Activated CD4-positive, CD25-positive, alpha-beta regulatory T cell treated with anti-CD3 and anti-CD28 coated beads, Interleukin-2, amount 50 U/mL, for 24 hours (primary cell): ENCODE measurements at regions not wholly inside any gene's neighbourhood (a gene's known extent, or its start where the extent isn't known, plus 50 kb on each side); places are given as distances from the start of the nearest gene placed in this dataset.

Experiments used
- ATAC-seq, 2 donors: fragments of 150-1000 bp; cut with Tn5 transposase; one replicate each; pipeline ENCODE4 v1.10.0; 2021; ENCODE audit warnings: mild to moderate bottlenecking in 1 of 2, moderate library complexity in 1 of 2

DNA sequence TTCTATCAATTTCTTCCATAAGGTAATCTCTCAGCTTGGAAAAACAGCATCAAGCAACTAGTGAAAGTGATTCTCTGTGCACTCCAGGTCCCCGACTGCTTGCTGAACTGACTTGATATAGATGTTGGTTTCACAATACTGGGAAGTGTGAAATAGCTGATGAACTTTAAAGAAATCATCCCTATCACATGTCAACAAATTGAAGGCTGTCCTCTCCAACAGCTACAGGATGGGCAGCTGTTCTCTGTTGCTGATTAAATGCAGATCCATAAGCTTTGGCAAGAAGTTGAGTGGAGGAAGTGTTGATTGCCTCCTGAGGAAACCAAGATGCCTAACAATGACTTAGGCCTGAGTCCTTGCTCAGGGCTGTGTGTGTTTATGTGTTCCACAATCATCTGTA is 130.4 kb upstream of the GDF10 start:
- ATAC-seq, result no peak

DNA sequence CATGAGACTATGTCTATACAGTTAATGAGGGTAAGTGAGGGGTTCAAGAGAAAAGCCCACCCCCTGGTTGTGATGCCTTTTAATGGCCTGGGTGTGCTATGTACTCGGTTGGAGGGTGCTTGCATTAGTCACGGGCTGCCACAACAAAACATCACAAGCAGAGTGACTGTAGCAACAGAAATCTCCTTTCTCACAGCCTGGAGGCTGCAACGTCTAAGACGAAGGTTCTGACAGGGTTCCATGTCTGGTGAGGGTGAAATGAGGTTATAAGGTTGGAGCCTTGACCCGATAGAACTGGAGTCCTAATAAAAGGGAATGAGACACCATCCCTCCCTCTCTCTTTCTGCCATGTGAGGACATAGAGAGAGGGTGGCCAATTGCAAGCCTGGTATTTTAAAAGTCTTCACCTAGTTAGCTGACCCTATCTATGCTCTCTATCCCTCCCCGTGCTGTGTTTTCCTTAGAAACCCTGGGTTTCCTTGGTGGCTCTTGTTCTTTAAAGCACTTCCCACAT is 126.0 kb upstream of the GDF10 start:
- no peak for ATAC-seq

DNA sequence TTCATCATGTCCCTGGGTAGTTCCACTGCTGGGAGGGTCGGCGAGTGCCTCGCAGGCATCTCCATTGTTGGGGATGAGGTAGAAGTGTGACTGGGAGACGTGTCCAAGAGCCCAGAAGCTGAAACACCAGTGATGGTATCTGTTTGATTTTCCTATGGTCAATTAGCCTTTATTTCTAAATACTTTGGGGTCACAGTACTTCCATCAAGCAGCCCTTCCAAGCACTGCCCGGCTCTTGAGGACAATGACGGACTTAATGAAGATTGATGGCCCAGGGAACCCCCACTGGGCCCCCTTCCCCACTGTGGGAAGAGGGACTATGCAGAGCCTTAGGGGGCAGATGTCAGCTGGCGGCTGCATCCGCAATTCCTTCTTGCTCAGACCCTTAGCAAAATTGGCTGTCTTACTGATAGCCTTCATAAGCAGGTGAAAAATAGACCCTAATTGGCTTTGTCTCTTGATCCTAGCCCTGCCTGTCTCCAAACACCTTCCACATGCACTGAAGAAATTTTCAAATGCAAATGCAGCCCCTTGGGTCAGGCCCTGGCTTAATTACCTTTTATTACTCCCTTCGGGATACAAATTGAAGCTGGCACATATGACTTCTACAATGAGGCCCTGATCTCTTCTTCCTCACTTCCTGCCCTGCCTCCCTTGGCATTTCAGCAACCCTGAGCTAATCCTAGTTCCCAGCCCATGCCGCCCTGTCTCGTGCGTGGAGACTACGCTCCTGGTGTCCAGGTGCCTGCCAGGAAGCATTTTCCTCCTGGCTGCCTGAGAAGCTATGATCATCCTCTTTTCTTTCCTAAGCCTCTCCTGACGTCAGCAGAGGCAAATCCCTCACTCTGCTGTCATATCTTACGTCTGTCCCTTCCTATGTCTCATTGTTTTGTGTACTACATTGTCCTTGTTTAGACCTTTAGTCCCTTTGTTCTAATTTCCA is 124.5 kb upstream of the GDF10 start:
- no peak for ATAC-seq

DNA sequence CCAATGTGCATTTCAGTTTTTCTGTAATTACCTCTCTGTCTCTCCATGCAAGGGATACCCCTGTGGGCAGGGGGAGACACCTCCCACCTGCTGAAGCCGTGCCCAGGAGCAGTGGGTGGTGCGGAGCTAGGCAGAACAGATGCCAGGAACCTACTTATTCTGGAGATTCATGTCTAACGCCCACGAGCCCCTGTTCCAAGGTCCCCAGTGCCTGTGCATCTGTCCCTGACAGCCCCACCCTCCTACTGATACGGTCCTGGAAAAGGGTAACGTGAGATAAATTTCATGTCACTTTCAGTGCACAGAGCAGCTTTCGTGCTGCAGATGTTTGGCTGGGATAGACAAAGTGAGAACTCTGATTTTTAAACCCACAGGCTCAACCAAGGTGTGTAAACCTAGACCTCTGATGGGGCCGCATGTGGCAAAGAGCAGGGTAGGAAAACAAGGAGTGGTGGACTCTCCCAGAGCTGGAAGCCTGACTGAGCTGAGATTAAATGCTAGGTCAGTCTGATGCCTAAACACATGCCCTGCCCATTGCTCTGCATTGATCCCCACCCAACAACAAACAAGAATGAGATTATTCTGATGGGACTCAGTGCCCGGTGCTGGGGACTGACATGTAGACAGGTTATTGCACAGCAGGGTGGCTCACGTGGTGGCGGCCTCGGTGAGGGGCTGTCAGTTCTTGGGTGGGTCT is 123.6 kb upstream of the GDF10 start:
- no peak for ATAC-seq

DNA sequence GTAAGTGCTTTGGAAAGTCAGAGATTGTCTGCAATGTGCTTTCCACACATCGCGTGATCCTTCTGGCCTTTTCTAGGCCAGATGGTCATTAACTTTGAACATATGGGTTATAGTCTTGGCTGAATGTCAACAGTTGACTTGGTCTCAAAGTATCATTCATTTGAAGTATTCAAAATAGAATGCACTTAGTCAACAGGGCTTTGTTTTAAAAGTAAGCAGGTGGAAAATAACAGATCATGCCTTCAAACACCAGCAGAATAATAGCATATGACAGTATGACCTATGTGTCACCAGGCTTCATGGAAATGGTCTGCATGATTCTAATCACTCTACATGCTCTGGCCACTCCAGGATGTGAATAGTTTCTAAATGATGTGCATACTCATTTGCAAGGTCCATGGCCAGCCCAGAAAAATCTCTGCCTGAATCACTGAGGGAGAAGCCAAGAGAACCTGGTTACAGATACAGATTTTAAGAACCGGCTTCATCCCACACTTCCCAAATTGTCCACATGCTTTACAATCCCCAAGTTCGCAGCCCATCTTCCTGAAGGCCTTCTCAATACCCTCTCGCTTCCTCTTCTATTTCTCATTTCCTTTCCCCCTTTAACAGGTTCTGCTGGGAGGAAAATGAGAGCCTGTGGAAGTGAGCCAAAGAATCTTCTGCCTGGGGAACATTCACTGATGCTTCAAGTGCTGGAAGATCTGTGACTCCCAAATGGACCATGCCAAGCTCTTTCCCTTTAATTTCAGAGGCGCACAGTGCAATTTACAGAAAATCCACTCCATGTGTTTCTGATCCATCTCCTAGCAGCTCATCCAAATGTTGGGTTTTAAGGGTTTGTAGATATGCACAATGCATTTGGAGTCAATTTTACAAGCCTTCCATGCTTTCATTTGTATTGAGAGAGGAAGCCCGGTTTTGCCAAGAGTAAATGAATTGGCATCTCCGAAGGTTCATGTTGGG is 122.8 kb upstream of the GDF10 start:
- no peak for ATAC-seq

DNA sequence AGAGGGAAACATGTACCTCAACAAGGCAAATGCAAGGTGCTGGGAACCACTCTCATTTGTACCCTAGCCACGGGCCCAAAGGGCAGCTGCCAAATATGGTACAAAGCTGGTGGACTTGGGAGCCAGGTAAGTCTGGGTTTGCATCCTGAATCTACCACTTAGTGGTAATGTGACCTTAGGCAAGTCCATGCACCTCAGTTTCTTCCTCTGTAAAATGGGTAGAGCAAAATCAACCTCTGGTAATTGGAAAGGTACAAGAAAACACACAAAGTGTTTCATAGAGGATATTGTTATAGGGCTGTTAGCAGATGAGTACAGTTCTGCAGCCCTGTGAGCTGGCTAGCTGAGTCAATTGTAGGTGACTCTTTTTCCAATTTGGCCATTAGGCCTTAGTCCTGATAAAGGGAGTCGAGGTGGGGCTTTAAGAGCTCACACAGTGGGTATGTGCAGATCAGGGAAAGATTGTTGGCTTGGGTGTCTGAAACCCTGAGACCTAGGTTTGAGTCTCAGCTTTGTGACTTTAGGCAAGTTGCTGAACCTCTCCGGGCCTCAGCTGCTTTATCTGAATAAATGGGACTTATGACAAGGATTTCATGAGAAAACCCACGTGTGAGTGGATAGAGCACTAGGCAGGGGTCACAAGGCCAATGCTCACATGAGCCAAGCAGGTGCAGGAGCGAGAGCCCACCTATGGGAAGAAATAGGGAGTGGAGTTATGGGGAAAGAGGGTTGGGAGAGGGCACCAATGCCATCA is 121.3 kb upstream of the GDF10 start:
- ATAC-seq, result no peak

DNA sequence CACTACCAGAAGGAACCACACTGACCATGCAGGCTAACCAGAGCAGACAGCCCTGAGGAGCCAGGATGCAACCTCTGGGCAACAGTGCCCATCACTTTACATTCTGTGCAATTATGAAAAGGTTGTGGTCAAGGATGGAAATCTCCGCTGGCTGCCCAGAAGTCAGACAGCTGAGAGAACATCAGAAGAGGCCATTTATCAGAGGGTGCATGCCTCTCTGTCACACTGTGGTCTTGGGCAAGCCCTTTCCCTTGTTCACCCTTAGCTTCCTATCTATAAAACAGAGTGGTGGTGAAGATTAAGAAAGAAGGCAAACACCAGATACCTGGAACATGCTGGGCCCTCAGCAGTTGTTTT is 120.7 kb upstream of the GDF10 start:
- no peak for ATAC-seq

DNA sequence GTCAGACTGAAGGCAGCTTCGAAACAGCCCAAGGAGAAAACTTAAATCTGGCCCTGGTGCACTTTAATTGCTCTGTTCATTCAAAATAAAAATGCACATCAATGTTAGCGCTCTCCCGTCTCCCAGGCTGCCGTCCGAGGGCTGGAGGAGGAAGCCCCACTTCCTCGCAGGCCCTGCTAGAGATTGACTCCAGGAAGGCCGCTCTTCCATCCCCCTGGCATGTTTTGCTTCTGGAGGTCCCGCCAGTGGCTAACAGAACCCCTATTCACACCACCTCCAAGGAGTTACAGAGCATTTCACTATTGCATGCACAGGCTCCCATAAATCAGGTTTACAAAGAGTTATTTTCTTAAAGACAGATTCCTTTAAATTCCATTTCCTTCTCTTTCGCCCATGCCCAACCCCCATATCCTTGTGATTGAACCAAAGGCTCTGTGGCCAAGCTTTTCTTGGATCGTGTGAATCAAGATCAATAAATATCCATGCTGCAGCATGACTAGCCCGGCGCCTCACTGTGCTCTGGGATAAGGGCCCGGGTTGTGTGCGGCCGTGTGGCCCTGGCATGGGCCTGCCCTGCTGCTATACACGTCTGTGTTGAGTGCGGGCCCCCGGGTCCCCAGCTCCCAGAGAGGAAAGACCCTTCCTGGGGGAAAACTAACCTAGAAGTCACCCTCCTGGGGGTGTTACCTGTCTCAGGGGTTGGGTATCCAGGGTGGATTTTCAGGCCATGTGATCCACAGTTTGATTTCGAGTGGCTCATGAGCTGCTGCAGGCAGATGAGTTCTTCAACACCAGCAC is 118.7 kb upstream of the GDF10 start:
- ATAC-seq, result no peak

DNA sequence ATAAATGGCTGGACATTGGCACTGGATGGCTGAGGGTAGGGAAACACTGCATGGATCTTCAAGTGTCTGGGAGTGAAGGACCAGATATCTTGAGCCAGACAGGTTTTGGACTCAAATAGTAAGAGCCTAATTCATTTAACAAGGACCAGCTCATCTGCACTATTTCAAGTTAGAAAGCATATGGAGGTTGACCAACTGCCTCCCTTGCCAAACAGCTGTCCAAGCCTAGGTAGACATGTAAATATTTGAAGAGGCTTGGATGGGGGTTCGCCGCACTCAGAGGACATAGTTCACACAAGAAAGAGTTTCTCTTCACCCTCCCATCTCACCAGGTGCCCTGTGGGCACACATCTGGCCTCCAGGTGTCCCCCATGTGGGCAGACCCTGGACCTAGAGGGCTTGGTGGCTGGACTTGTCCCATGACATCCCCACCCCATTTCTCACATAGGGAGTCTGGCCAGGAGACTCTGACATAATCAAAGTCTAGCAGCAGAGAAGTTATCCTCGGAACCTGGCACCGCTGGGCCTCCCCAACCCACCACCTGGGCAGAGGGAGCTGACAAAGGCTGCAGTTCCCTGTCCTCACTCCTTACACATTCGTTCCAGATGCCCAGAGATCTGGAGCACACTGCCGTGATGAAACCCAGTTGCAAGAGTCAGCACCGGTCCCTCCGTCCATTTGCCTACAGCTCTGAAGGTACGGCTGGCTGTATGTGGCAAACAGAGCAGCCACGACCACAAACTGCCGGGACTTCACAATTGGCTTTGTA is 116.9 kb upstream of the GDF10 start:
- no peak for ATAC-seq

DNA sequence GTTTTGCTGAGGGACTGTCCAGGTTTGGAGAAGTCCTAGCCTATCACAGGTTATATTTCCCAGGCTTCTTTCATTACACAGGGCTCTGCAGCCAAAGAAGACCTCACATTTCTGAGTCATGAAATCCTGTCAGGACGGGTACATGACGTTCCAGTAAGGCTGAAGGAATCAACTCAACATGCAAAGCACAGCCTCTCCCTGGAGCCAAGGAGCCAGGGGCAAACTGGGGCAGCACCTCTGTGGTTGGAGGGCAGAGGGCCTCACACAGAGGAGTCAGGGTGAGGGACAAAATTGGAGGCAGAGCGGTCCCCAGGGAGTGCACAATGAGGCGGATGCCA is 116.3 kb upstream of the GDF10 start:
- ATAC-seq, result no peak

DNA sequence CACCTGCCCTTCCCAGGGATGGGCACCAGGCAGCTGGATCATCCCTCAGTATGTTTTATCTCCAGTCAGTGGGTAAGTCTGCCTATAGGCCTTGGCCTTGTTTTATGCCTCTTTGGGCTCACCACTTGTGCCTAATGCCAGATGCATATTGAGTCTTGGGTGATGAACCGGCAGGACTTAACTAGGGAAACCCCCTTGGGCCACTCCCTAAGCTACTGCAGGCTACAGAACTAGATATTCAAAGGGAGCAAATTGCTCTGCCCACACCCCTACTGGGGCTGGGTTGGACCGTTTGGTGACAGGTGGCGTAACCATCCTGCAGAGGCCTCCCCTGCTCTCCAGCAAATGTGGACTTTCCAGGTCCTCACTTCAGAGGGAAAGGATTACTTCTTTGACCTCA is 115.7 kb upstream of the GDF10 start:
- ATAC-seq, result no peak

DNA sequence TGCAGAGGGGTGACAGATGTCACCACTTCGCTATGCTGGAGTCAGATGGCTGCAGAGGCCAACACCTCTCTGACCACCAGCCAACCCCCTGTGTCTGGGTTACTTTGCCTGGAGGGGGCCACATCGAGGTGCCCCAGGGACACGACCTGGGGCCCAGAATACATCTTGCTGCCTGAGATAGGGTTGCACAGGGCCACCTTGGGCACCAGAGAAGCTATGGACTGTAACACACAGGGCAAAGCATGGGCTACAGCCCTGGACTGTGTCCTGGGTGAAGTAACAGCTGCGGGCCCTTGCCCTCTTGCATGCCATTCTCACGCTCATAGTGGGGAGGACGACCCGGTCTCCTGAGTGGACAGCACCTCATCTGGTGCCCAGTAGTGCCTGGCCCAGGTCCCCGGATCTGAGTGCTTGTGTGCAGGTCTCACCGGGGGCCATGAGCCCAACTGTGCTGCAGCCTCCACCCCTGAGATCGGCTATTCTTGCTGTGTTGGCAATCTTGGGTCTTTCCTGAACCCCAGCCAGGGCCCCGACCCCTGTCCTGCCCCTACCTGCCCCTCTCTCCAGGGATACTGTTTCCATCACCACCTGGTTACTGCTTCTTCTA is 115.2 kb upstream of the GDF10 start:
- ATAC-seq, result no peak

DNA sequence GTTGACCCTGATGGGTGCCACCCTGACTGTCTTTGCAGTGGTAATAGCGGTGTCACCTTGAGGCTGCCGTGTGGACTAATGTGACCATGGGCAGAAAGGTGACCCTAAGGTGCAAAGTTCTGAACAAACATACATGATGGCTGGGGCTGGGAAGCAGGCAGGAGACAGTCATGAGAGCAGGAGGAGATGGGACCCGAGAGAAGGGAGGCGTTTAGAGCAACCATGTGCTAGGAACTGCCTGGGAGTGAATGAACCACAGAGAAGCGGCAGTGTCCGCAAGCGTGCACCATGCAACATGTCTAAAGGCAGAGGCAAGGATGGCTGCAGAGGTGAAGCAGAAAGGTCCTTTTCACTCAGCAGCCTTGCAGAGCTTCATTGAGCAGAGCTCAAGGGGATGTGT is 113.1 kb upstream of the GDF10 start:
- ATAC-seq, result no peak

DNA sequence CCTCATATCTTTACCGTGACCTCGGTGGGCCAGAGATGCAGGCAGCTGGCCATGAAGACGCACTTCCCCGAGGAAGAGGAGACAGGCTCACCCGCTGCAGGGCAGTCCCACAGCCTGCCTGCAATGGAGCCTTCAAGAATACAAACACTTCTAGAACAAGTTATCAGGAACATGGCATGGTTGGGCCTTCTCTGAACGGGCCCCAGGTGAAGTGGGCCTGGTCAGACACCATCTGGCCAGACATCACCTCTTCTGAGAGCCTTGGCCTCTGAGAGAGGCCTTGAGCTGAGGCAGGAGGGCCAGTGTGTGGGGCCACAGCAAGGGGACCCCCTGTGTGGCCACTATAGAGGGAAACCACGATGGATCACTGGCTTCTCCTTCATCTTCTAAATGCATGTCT is 112.4 kb upstream of the GDF10 start:
- ATAC-seq, result no peak

DNA sequence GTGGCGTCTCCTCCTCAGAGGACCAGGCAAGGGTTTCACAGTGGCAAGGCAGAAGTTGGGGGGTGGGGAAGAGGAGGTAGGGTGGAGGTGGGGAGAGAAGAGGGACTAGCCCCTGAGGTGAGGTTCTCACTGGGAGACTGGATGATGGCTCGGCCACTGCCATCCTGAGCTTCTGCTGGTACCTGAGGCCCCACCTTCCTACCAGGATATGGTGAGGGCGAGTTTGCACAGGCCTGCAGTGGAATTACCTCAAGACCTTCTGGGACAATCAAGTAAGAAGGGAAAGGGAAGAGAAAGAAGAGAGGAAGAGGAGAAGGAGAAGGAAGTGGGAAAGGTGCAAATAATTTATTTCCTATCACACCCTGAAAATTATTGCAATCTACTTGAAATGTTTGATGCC is 111.8 kb upstream of the GDF10 start:
- ATAC-seq, result no peak

DNA sequence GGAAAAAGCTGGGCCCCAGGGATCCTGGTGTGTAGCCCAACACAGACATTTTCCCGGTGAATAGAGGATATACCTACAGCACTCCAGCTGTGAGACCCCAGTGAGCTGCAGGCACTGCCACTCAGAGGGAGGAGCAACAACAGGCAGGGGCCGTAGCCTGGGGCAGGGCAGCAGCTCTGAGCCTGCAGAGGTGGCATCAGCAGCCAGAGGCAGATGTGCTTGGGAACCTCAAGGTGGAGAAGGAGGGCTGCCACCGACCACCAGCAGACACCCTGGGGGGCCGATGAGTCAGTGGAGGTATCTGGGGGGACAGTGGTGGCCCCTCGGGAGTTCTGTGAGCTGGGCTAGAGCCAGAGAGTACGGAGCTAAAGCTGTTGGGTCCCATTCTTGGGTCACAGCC is 110.2 kb upstream of the GDF10 start:
- ATAC-seq, result no peak

DNA sequence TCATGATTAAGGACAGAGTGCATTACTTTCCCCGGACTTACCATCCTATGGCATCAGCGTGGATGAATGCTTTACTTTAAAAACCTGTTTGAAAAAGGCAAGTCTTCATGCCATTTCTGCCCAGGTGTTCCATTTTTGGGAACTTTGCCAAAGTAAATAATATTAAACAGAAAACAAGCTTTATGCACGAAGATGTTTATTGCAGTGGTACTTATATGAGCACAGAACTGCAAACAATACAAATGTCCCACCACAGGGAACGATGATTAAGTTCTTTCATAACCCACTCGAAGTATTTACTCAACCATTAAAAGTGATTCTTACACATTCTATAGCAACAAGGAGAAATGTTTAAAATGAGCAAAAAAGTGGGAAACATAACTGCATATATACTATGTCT is 109.7 kb upstream of the GDF10 start:
- ATAC-seq, result no peak

DNA sequence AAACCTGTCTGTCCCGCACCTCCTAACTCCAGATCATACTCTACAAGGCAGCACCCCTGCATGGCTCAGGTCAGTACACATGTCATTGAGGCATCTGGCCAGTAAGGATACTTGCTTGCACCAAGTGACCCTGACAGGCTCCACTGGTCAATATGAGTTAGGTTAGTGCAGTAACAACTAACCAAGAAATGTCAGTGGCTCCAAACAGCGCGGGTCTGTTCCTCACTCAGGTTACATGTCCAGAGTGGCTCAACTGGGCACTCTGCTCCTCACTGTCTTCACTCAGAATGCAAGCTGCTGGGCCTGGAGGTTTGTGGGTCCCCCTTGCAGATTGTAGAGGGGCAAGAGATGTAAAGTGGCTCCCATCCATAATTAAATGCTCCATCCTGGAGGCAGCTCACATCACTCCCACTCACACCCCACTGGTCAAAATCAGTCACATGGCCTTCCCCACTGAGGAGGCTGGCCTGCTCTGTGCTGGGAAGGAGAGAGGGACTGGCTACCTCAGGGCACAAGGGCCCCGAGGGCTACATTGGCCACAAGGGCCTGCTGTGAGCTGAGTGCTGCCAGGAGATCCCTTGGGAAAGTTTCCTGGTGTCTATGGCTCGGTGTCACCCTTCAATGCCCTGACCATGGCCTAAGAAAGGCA is 109.1 kb upstream of the GDF10 start:
- no peak for ATAC-seq

DNA sequence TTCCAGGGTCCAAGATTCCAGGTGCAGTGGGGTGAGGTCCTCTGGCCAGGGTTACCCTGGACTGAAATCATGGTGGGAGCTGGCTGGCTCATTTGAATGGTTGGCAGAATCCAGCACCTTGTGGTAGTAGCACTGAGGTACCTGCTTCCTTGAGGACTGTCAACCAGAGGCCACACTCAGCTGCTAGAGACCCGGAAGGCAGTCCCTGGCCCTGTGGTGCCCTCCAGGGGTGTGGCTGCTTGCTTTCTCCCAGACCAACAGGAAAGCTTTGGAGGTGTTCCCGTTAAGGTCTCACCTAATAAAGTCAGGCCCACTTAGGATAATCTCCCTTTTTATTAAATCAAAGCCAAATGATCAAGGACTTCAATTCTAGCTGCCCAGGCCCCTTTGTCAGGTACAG is 107.7 kb upstream of the GDF10 start:
- no peak for ATAC-seq

DNA sequence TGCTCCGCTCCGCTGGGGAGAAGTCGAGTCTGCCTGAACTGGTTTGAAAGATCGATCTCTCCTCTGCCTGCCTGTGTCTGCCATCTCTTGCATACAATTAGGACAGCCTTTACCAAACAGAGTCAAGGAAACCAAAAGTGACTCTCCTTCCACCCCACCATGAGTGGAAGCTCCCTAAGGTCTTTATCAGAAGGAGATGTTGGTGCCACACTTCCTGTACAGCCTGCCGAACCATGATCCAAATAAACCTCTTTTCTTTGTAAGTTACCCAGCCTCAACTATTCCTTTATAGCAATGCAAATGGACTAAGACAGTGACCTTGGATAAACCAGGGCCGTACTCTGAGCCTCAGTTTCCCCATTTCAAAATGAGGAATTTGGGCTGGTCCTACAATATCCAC is 106.3 kb upstream of the GDF10 start:
- ATAC-seq, result no peak
